GM12878 (cell line): ENCODE measurements at regions not wholly inside any gene's neighbourhood (a gene's known extent, or its start where the extent isn't known, plus 50 kb on each side); places are given as distances from the start of the nearest gene placed in this dataset.

Experiments
- ATAC-seq: fragments of 200-7000 bp; cut with Tn5 transposase; 3 replicates; pipeline ENCODE4 v1.9.1; 2020; ENCODE audit warnings: mild to moderate bottlenecking, moderate library complexity
- BruUV-seq: library from RNA; stranded (reverse); fragments of 400-500 nt; replicated peaks from 2 replicates; lab custom pipeline; 2021; lab: Mats Ljungman, UMichigan
- CTCF ChIA-PET: fragments of 300-600 bp; sonication (Branson Sonifier 250); formaldehyde crosslinking; extraction: SDS; loops from one replicate; lab custom pipeline; 2021; ENCODE audit warnings: inconsistent platforms; lab: Yijun Ruan, JAX
- POLR2A ChIA-PET: fragments of 350-600 bp; formaldehyde crosslinking; extraction: SDS; loops from one replicate; lab custom pipeline; 2021; ENCODE audit warnings: inconsistent platforms; lab: Charles Lee
- RAD21 ChIA-PET: fragments of 300-600 bp; sonication (Branson Sonifier 250); formaldehyde crosslinking; loops from one replicate; lab custom pipeline; 2023; ENCODE audit warnings: antibody characterized with exemption; ENCODE audit not compliant: unreplicated experiment; lab: Charles Lee
- SMC1A ChIA-PET: fragments of 300-600 bp; sonication (Branson Sonifier 250); formaldehyde crosslinking; loops from one replicate; lab custom pipeline; 2023; ENCODE audit not compliant: unreplicated experiment, uncharacterized antibody; lab: Charles Lee
- DNase-seq: peaks from one replicate; pipeline ENCODE4 v3.0.0-alpha.2; 2011; ENCODE audit warnings: low read depth, low spot score
- FAIRE-seq: peaks from 3 replicates; lab custom pipeline; 2011; peaks lifted over from hg19 to GRCh38; lab: Jason Lieb, UNC
- H2AFZ ChIP-seq: 2 replicates; pipeline ENCODE4 v1.6.0; 2011; ENCODE audit warnings: low read depth, low read length, control low read depth; ENCODE audit not compliant: control insufficient read depth
- H3K27ac ChIP-seq: 2 replicates; pipeline ENCODE4 v1.5.1; 2011; ENCODE audit warnings: control low read depth; ENCODE audit not compliant: control insufficient read depth, insufficient read depth
- H3K27me3 ChIP-seq, 2 experiments: replicated peaks in 1 of 2; 2 replicates each; pipeline versions ENCODE4 v1.6.0 to v1.6.1; 2011; ENCODE audit warnings: low read length in 1 of 2; ENCODE audit not compliant: control insufficient read depth in 2 of 2, insufficient read depth in 2 of 2
- H3K36me3 ChIP-seq, 2 experiments: 2 replicates each; pipeline ENCODE4 v1.5.1; 2011; ENCODE audit warnings: low read length in 1 of 2; ENCODE audit not compliant: control insufficient read depth in 2 of 2, insufficient read depth in 2 of 2
- H3K4me1 ChIP-seq: 2 replicates; pipeline ENCODE4 v1.6.1; 2011; ENCODE audit warnings: mild to moderate bottlenecking, low read length, moderate library complexity, mixed read lengths; ENCODE audit not compliant: control insufficient read depth, insufficient read depth
- H3K4me2 ChIP-seq: 2 replicates; pipeline ENCODE4 v1.6.0; 2011; ENCODE audit warnings: control low read depth; ENCODE audit not compliant: control insufficient read depth, insufficient read depth
- H3K4me3 ChIP-seq: fragments of 200-600 bp; sonication (generic); 2 replicates; pipeline ENCODE4 v1.5.1; 2016
- H3K79me2 ChIP-seq: 2 replicates; pipeline ENCODE4 v1.6.0; 2011; ENCODE audit warnings: low read length; ENCODE audit not compliant: control insufficient read depth, insufficient read depth
- H3K9ac ChIP-seq: 2 replicates; pipeline ENCODE4 v1.8.0; 2011; ENCODE audit warnings: low read length, control low read depth, mixed read lengths; ENCODE audit not compliant: control insufficient read depth, insufficient read depth
- H3K9me3 ChIP-seq: replicated peaks from 3 replicates; pipeline ENCODE4 v1.5.1; 2011; ENCODE audit warnings: mild to moderate bottlenecking, low read length; ENCODE audit not compliant: control insufficient read depth, insufficient read depth
- H4K20me1 ChIP-seq: 2 replicates; pipeline ENCODE4 v1.6.0; 2011; ENCODE audit not compliant: control insufficient read depth, insufficient read depth
- ATF7 ChIP-seq: fragments of 450-650 bp; IDR thresholded peaks from 2 replicates; pipeline ENCODE4 v1.6.1; 2016; ENCODE audit warnings: low read depth, mild to moderate bottlenecking
- BACH1 ChIP-seq: fragments of 450-650 bp; IDR thresholded peaks from 2 replicates; pipeline ENCODE4 v1.6.1; 2017; ENCODE audit warnings: mild to moderate bottlenecking, borderline replicate concordance
- CEBPZ ChIP-seq: fragments of 150-350 bp; IDR thresholded peaks from 2 replicates; pipeline ENCODE4 v1.6.1; 2016; ENCODE audit warnings: low read depth, low read length
- EZH2 ChIP-seq: IDR thresholded peaks from 2 replicates; pipeline ENCODE4 v1.6.1; 2012; ENCODE audit warnings: low read depth, mild to moderate bottlenecking, control low read depth, inconsistent platforms, low read length, borderline replicate concordance; ENCODE audit not compliant: control insufficient read depth
- HDAC2 ChIP-seq: fragments of 200-600 bp; sonication (generic); IDR thresholded peaks from 2 replicates; pipeline ENCODE4 v1.6.1; 2017
- JUNB ChIP-seq: IDR thresholded peaks from 2 replicates; pipeline ENCODE4 v1.6.1; 2016; ENCODE audit warnings: antibody characterized with exemption, mild to moderate bottlenecking
- JUND ChIP-seq: IDR thresholded peaks from 2 replicates; pipeline ENCODE4 v1.6.1; 2012; ENCODE audit warnings: low read depth, mild to moderate bottlenecking, low read length, improper control_type of control experiment, moderate library complexity
- KDM1A ChIP-seq: fragments of 200-600 bp; sonication (generic); IDR thresholded peaks from 2 replicates; pipeline ENCODE4 v1.6.1; 2016; ENCODE audit warnings: borderline replicate concordance
- MEF2B ChIP-seq: fragments of 450-650 bp; IDR thresholded peaks from 2 replicates; pipeline ENCODE4 v1.6.1; 2018; ENCODE audit warnings: mild to moderate bottlenecking, moderate library complexity; ENCODE audit not compliant: partially characterized antibody, poor library complexity, severe bottlenecking
- MXI1 ChIP-seq: fragments of 150-350 bp; IDR thresholded peaks from 2 replicates; pipeline ENCODE4 v1.6.1; 2011; ENCODE audit warnings: low read depth, mild to moderate bottlenecking, inconsistent platforms, low read length, improper control_type of control experiment
- PML ChIP-seq: IDR thresholded peaks from 2 replicates; pipeline ENCODE4 v1.6.1; 2012; ENCODE audit warnings: low read length, inconsistent platforms
- TCF7 ChIP-seq: IDR thresholded peaks from 2 replicates; pipeline ENCODE4 v1.6.1; 2014; ENCODE audit warnings: antibody characterized with exemption, borderline replicate concordance
- ZNF592 ChIP-seq: fragments of 450-650 bp; IDR thresholded peaks from 2 replicates; pipeline ENCODE4 v1.6.1; 2017; ENCODE audit warnings: mild to moderate bottlenecking, moderate library complexity
- WGBS: methylation state at CpG from one replicate; pipeline ENCODE4 v1.1.6; 2016; ENCODE audit warnings: low lambda C conversion rate; ENCODE audit not compliant: insufficient replicate concordance, insufficient coverage; ENCODE audit errors: missing lambda C conversion rate; 5-methylcytosine and 5-hydroxymethylcytosine counted together
- in situ Hi-C: fragments of 300-500 bp; cut with MboI; formaldehyde crosslinking; loops from 9 replicates; pipeline ENCODE4 v1.14.3; 2018; ENCODE audit warnings: mixed read lengths
- intact Hi-C: fragments of 100-400 bp; cut with micrococcal nuclease; formaldehyde crosslinking; loops from one replicate; pipeline ENCODE4 v1.14.2; 2022; ENCODE audit not compliant: unreplicated experiment
- TF ChIP-seq, protein P1 (sequence below): fragments of 450-650 bp; IDR thresholded peaks from 2 replicates; pipeline ENCODE4 v1.6.1; 2017; ENCODE audit warnings: antibody characterized with exemption, mild to moderate bottlenecking, moderate library complexity

GRCh38 chr2:150410809-150411208 lies 76.7 kb downstream of the RND3 start:
- in situ Hi-C loops, result no loop called here
- Histone ChIP-seq H4K20me1 (no peaks in the 10 kb centered on the region), H3K4me2 (no peak overlapping the region), H3K4me3 (no peak overlapping the region), H3K9ac (no peak overlapping the region), H3K9me3 (no peaks in the 10 kb centered on the region), H3K27ac (no peak overlapping the region), H3K27me3 (no peaks in the 10 kb centered on the region), H3K79me2 (no peaks in the 10 kb centered on the region), H3K36me3 (no peaks in the 10 kb centered on the region), H3K4me1 (no peaks in the 10 kb centered on the region), H2AFZ (no peak overlapping the region)
- WGBS, result 0% methylated on average over 3 of the region's 3 CpGs
- ChIA-PET RAD21 (interaction anchor here (1.2 kb wide), 1 partner anchor 14 kb away, joined by 4 read pairs; no protein-coding TSS in a partner anchor), SMC1A (interaction anchor here (3.7 kb wide), 1 partner anchor 13 kb away, joined by 17 read pairs; no protein-coding TSS in a partner anchor), POLR2A (interaction anchor here (0.6 kb wide), 3 partner anchors 15 to 259 kb away, joined by 3 to 5 read pairs (median 4); no protein-coding TSS in a partner anchor), CTCF (no interaction called here)
- no peak for DNase-seq
- no peak for ATAC-seq
- BruUV-seq, result no TSS peak
- FAIRE-seq, result no peak
- intact Hi-C loops, result no loop called here
- no peak for TF ChIP-seq PML
- TF ChIP-seq BACH1, result no peak
- no peak for TF ChIP-seq ZNF592
- TF ChIP-seq, protein P1, sequence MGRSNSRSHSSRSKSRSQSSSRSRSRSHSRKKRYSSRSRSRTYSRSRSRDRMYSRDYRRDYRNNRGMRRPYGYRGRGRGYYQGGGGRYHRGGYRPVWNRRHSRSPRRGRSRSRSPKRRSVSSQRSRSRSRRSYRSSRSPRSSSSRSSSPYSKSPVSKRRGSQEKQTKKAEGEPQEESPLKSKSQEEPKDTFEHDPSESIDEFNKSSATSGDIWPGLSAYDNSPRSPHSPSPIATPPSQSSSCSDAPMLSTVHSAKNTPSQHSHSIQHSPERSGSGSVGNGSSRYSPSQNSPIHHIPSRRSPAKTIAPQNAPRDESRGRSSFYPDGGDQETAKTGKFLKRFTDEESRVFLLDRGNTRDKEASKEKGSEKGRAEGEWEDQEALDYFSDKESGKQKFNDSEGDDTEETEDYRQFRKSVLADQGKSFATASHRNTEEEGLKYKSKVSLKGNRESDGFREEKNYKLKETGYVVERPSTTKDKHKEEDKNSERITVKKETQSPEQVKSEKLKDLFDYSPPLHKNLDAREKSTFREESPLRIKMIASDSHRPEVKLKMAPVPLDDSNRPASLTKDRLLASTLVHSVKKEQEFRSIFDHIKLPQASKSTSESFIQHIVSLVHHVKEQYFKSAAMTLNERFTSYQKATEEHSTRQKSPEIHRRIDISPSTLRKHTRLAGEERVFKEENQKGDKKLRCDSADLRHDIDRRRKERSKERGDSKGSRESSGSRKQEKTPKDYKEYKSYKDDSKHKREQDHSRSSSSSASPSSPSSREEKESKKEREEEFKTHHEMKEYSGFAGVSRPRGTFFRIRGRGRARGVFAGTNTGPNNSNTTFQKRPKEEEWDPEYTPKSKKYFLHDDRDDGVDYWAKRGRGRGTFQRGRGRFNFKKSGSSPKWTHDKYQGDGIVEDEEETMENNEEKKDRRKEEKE, result no peak
- no peak for TF ChIP-seq EZH2
- no peak for TF ChIP-seq JUNB
- no peak for TF ChIP-seq MEF2B
- no peak for TF ChIP-seq CEBPZ
- TF ChIP-seq KDM1A, result no peak
- TF ChIP-seq TCF7, result no peak
- no peak for TF ChIP-seq ATF7
- TF ChIP-seq MXI1, result no peak
- TF ChIP-seq JUND, result no peak
- no peak for TF ChIP-seq HDAC2
- TF ChIP-seq, all 136 proteins: peak for 0
